ENCODE measurements at regions not wholly inside any gene's neighbourhood (a gene's known extent, or its start where the extent isn't known, plus 50 kb on each side); places are given as distances from the start of the nearest gene placed in this dataset.

GRCh38 chr5:4665911-4666310 lies 474.2 kb upstream of the ADAMTS16 start:
- WGBS (ENCODE audit: insufficient coverage): no CpG with 5 or more reads among the region's 2 CpGs
- Histone ChIP-seq H3K9ac (ENCODE audit: low read length) (no peak overlapping the region), H3K4me1 (ENCODE audit: control insufficient read depth in 2 of 2, insufficient read depth in 2 of 2, low read length in 2 of 2) (no peaks in the 10 kb centered on the region), H3K27ac (ENCODE audit: low read length in 2 of 2) (no peak overlapping the region), H3K4me2 (replicated peaks; ENCODE audit: low read depth, low read length, poor library complexity, severe bottlenecking) (no peak overlapping the region), H4K20me1 (ENCODE audit: control insufficient read depth, insufficient read depth, low read length, poor library complexity, severe bottlenecking) (no peaks in the 10 kb centered on the region), H3K27me3 (replicated peaks in 1 of 4; ENCODE audit: control extremely low read depth in 1 of 4, control insufficient read depth in 3 of 4, insufficient read depth in 4 of 4, low read length in 3 of 4) (no peaks in the 10 kb centered on the region), H2AFZ (ENCODE audit: insufficient read depth, low read depth, low read length, poor library complexity, severe bottlenecking) (no peak overlapping the region), H3K4me3 (ENCODE audit: control extremely low read depth in 1 of 5, extremely low read depth in 1 of 5, insufficient read depth in 1 of 5, low read depth in 2 of 5, low read length in 4 of 5) (no peak overlapping the region), H3K79me2 (ENCODE audit: control insufficient read depth, insufficient read depth, low read length) (no peaks in the 10 kb centered on the region), H3K36me3 (replicated peaks in 1 of 2; ENCODE audit: control extremely low read depth in 1 of 2, control insufficient read depth in 1 of 2, extremely low read depth in 1 of 2, insufficient read depth in 2 of 2, low read length in 1 of 2) (no peaks in the 10 kb centered on the region), H3K9me3 (ENCODE audit: control extremely low read depth in 1 of 3, control insufficient read depth in 2 of 3, insufficient read depth in 1 of 3, low read length in 2 of 3) (peaks cover 0 to 4% (median 0%) of the 10 kb centered on the region in 3 donors)
- no peak for TF ChIP-seq EZH2 (IDR thresholded peaks at IDR 0.05; ENCODE audit: borderline replicate concordance, insufficient read depth, low read depth, low read length, poor library complexity, severe bottlenecking)
- no peak for TF ChIP-seq CTCF (IDR thresholded peaks at IDR 0.05)
- Mint-ChIP-seq H3K27me3 (no peaks in the 10 kb centered on the region), H3K9me3 (ENCODE audit: insufficient read depth) (peaks cover under 1% of the 10 kb centered on the region), H3K4me1 (no peaks in the 10 kb centered on the region), H3K4me3 (no peak overlapping the region), H3K27ac (no peak overlapping the region)
- ATAC-seq (ENCODE audit: low read depth) (no peak), DNase-seq (no peak)
- intact Hi-C loops (cut with micrococcal nuclease): no loop called here
- CTCF ChIA-PET: no interaction called here
- POLR2A ChIA-PET: no interaction called here

- ChIA-PET POLR2A (no interaction called here), CTCF (no interaction called here)
- no peak overlapping the region for H2AFZ ChIP-seq (ENCODE audit: insufficient read depth, low read depth, low read length, poor library complexity, severe bottlenecking)
- no peaks in the 10 kb centered on the region for H3K36me3 ChIP-seq (replicated peaks in 1 of 2; ENCODE audit: control extremely low read depth in 1 of 2, control insufficient read depth in 1 of 2, extremely low read depth in 1 of 2, insufficient read depth in 2 of 2, low read length in 1 of 2)
- H3K4me2 ChIP-seq (replicated peaks; ENCODE audit: low read depth, low read length, poor library complexity, severe bottlenecking): no peak overlapping the region
- ATAC-seq (ENCODE audit: low read depth) (no peak), DNase-seq (no peak)
- no peak overlapping the region for H3K4me3 ChIP-seq (ENCODE audit: control extremely low read depth in 1 of 5, extremely low read depth in 1 of 5, insufficient read depth in 1 of 5, low read depth in 2 of 5, low read length in 4 of 5)
- H3K27me3 ChIP-seq (replicated peaks in 1 of 4; ENCODE audit: control extremely low read depth in 1 of 4, control insufficient read depth in 3 of 4, insufficient read depth in 4 of 4, low read length in 3 of 4): no peaks in the 10 kb centered on the region
- no peaks in the 10 kb centered on the region for H3K4me1 Mint-ChIP-seq
- H3K27me3 Mint-ChIP-seq: no peaks in the 10 kb centered on the region
- no peak overlapping the region for H3K4me3 Mint-ChIP-seq
- H3K9ac ChIP-seq (ENCODE audit: low read length): no peak overlapping the region
- H3K4me1 ChIP-seq (ENCODE audit: control insufficient read depth in 2 of 2, insufficient read depth in 2 of 2, low read length in 2 of 2): no peaks in the 10 kb centered on the region
- H3K27ac Mint-ChIP-seq: no peak overlapping the region
- no peak overlapping the region for H3K27ac ChIP-seq (ENCODE audit: low read length in 2 of 2)
- no CpG with 5 or more reads among the region's 1 CpG for WGBS (ENCODE audit: insufficient coverage)
- H3K79me2 ChIP-seq (ENCODE audit: control insufficient read depth, insufficient read depth, low read length): no peaks in the 10 kb centered on the region
- TF ChIP-seq EZH2 (IDR thresholded peaks at IDR 0.05; ENCODE audit: borderline replicate concordance, insufficient read depth, low read depth, low read length, poor library complexity, severe bottlenecking) (no peak), CTCF (IDR thresholded peaks at IDR 0.05) (no peak)
- H3K9me3 Mint-ChIP-seq (ENCODE audit: insufficient read depth): no peaks in the 10 kb centered on the region
- H3K9me3 ChIP-seq (ENCODE audit: control extremely low read depth in 1 of 3, control insufficient read depth in 2 of 3, insufficient read depth in 1 of 3, low read length in 2 of 3): peaks cover 0 to 13% (median 0%) of the 10 kb centered on the region in 3 donors
- intact Hi-C loops (cut with micrococcal nuclease): no loop called here
- H4K20me1 ChIP-seq (ENCODE audit: control insufficient read depth, insufficient read depth, low read length, poor library complexity, severe bottlenecking): no peaks in the 10 kb centered on the region
These were observed 466.0 kb upstream of the ADAMTS16 start for GRCh38 chr5:4674166-4674565.
